H9 (cell line): ENCODE measurements at regions not wholly inside any gene's neighbourhood (a gene's known extent, or its start where the extent isn't known, plus 50 kb on each side); places are given as distances from the start of the nearest gene placed in this dataset.

Experiments
- DNase-seq: peaks from one replicate; pipeline ENCODE4 v3.0.0-alpha.2; 2017
- H2AFZ ChIP-seq: one replicate; pipeline ENCODE4 v1.6.1; 2013; ENCODE audit warnings: mild to moderate bottlenecking, low read length, control low read depth, moderate library complexity
- H2AK5ac ChIP-seq: 2 replicates; pipeline ENCODE4 v1.6.1; 2013; ENCODE audit warnings: low read length, control low read depth, mixed read lengths; ENCODE audit not compliant: insufficient read length
- H2BK120ac ChIP-seq: one replicate; pipeline ENCODE4 v1.6.1; 2013; ENCODE audit warnings: low read depth, mild to moderate bottlenecking, low read length, control low read depth, inconsistent platforms; ENCODE audit not compliant: poor library complexity, severe bottlenecking
- H2BK12ac ChIP-seq: 2 replicates; pipeline ENCODE4 v1.6.1; 2013; ENCODE audit warnings: low read length, control low read depth, mixed read lengths, low read depth; ENCODE audit not compliant: insufficient read length
- H2BK15ac ChIP-seq: 2 replicates; pipeline ENCODE4 v1.6.1; 2013; ENCODE audit warnings: low read depth, low read length, control low read depth
- H2BK20ac ChIP-seq: one replicate; pipeline ENCODE4 v1.6.1; 2013; ENCODE audit warnings: low read depth, mild to moderate bottlenecking, low read length, control low read depth, inconsistent platforms; ENCODE audit not compliant: poor library complexity, severe bottlenecking
- H2BK5ac ChIP-seq: 2 replicates; pipeline ENCODE4 v1.6.1; 2013; ENCODE audit warnings: low read length, control low read depth, mixed read lengths; ENCODE audit not compliant: insufficient read length
- H3K14ac ChIP-seq: 2 replicates; pipeline ENCODE4 v1.6.1; 2013; ENCODE audit warnings: low read length, control low read depth; ENCODE audit not compliant: insufficient read depth
- H3K18ac ChIP-seq: 2 replicates; pipeline ENCODE4 v1.6.1; 2013; ENCODE audit warnings: low read depth, mild to moderate bottlenecking, mixed read lengths, low read length, control low read depth; ENCODE audit not compliant: insufficient read length
- H3K23ac ChIP-seq: 2 replicates; pipeline ENCODE4 v1.6.1; 2013; ENCODE audit warnings: low read length, control low read depth, mixed read lengths, low read depth; ENCODE audit not compliant: insufficient read length
- H3K23me2 ChIP-seq: 2 replicates; pipeline ENCODE4 v1.6.1; 2013; ENCODE audit warnings: low read depth, mild to moderate bottlenecking, mixed read lengths, low read length, control low read depth; ENCODE audit not compliant: insufficient read length, poor library complexity, severe bottlenecking
- H3K27ac ChIP-seq: 2 replicates; pipeline ENCODE4 v1.5.1; 2013; ENCODE audit warnings: low read length, control low read depth, mixed read lengths, low read depth; ENCODE audit not compliant: insufficient read length
- H3K27me3 ChIP-seq: 2 replicates; pipeline ENCODE4 v1.6.1; 2013; ENCODE audit warnings: low read length, control low read depth, inconsistent platforms; ENCODE audit not compliant: insufficient read depth
- H3K4ac ChIP-seq: 2 replicates; pipeline ENCODE4 v1.6.1; 2013; ENCODE audit warnings: low read depth, mild to moderate bottlenecking, control low read depth, inconsistent platforms, low read length, moderate library complexity
- H3K4me1 ChIP-seq: 2 replicates; pipeline ENCODE4 v1.6.1; 2013; ENCODE audit warnings: low read length, control low read depth, inconsistent platforms; ENCODE audit not compliant: insufficient read depth
- H3K4me2 ChIP-seq: 2 replicates; pipeline ENCODE4 v1.6.1; 2013; ENCODE audit warnings: low read length, control low read depth, mixed read lengths; ENCODE audit not compliant: insufficient read length, insufficient read depth
- H3K56ac ChIP-seq: 2 replicates; pipeline ENCODE4 v1.6.1; 2013; ENCODE audit warnings: low read depth, mild to moderate bottlenecking, mixed read lengths, low read length, control low read depth; ENCODE audit not compliant: insufficient read length
- H3K79me1 ChIP-seq: 2 replicates; pipeline ENCODE4 v1.6.1; 2013; ENCODE audit warnings: low read depth, mild to moderate bottlenecking, moderate library complexity, low read length, control low read depth, inconsistent platforms; ENCODE audit not compliant: insufficient read depth, poor library complexity, severe bottlenecking
- H3K79me2 ChIP-seq: 2 replicates; pipeline ENCODE4 v1.6.1; 2013; ENCODE audit warnings: low read length, control low read depth, inconsistent platforms; ENCODE audit not compliant: insufficient read depth
- H3K9ac ChIP-seq: 2 replicates; pipeline ENCODE4 v1.6.1; 2013; ENCODE audit warnings: low read length, control low read depth, mixed read lengths; ENCODE audit not compliant: insufficient read length; ENCODE audit errors: extremely low read depth
- H3K9me3 ChIP-seq: one replicate; pipeline ENCODE4 v1.6.1; 2013; ENCODE audit warnings: low read depth, low read length, inconsistent platforms; ENCODE audit not compliant: control insufficient read depth
- H3T11ph ChIP-seq: one replicate; pipeline ENCODE4 v1.6.1; 2013; ENCODE audit warnings: mild to moderate bottlenecking, low read length, control low read depth, inconsistent platforms
- H4K20me1 ChIP-seq: one replicate; pipeline ENCODE4 v1.6.1; 2013; ENCODE audit not compliant: control insufficient read depth, insufficient read length, insufficient read depth
- H4K5ac ChIP-seq: 2 replicates; pipeline ENCODE4 v1.6.1; 2013; ENCODE audit warnings: low read depth, mild to moderate bottlenecking, mixed read lengths, low read length, control low read depth; ENCODE audit not compliant: insufficient read length
- H4K8ac ChIP-seq: replicated peaks from 2 replicates; pipeline ENCODE4 v1.6.1; 2013; ENCODE audit warnings: low read length, control low read depth, mixed read lengths, low read depth; ENCODE audit not compliant: insufficient read length
- H4K91ac ChIP-seq: 2 replicates; pipeline ENCODE4 v1.6.1; 2013; ENCODE audit warnings: low read depth, mild to moderate bottlenecking, moderate library complexity, mixed read lengths, low read length, control low read depth; ENCODE audit not compliant: insufficient read length
- H3K27ac Mint-ChIP-seq, 3 experiments: 2 replicates in 2 of 3; 3 replicates in 1 of 3; pipeline ENCODE4 v1.8.0; 2020 to 2021; ENCODE audit warnings: mixed read lengths in 3 of 3, mild to moderate bottlenecking in 1 of 3, moderate library complexity in 1 of 3
- H3K27me3 Mint-ChIP-seq: 2 replicates; pipeline ENCODE4 v1.8.0; 2021; ENCODE audit warnings: low read depth, mild to moderate bottlenecking, moderate library complexity, mixed read lengths
- H3K36me3 Mint-ChIP-seq, 3 experiments: 2 replicates in 2 of 3; 3 replicates in 1 of 3; pipeline ENCODE4 v1.8.0; 2020 to 2021; ENCODE audit warnings: low read depth in 3 of 3, mixed read lengths in 3 of 3; ENCODE audit not compliant: insufficient read depth in 1 of 3
- H3K4me1 Mint-ChIP-seq, 2 experiments: 2 replicates each; pipeline ENCODE4 v1.8.0; 2020; ENCODE audit warnings: mixed read lengths in 2 of 2
- H3K4me3 Mint-ChIP-seq, 2 experiments: 2 replicates in 1 of 2; 3 replicates in 1 of 2; pipeline ENCODE4 v1.8.0; 2020 to 2021; ENCODE audit warnings: mild to moderate bottlenecking in 2 of 2, mixed read lengths in 2 of 2, moderate library complexity in 1 of 2
- H3K9me3 Mint-ChIP-seq, 2 experiments: 2 replicates in 1 of 2; 3 replicates in 1 of 2; pipeline ENCODE4 v1.8.0; 2020; ENCODE audit warnings: mild to moderate bottlenecking in 2 of 2, mixed read lengths in 2 of 2, moderate library complexity in 1 of 2
- CTCF ChIP-seq: fragments of 200-600 bp; sonication (generic); conservative IDR thresholded peaks from 3 replicates; pipeline ENCODE4 v1.8.0; 2021; ENCODE audit warnings: antibody characterized with exemption, mild to moderate bottlenecking
- WGBS: extraction: QIAGEN DNeasy Blood & Tissue Kit; methylation state at CpG from one replicate; pipeline ENCODE4 v1.1.7; 2013; ENCODE audit warnings: missing lambda C conversion rate, low lambda C conversion rate, mixed read lengths; ENCODE audit not compliant: insufficient read length; ENCODE audit errors: extremely low coverage; 5-methylcytosine and 5-hydroxymethylcytosine counted together

GRCh38 chr2:90209009-90209408 lies 1517.5 kb downstream of the RPIA start:
- Mint-ChIP-seq H3K9me3 (peaks cover 45 to 68% of the 10 kb centered on the region in 2 experiments), H3K36me3 (peaks cover 0 to 6% (median 0%) of the 10 kb centered on the region in 3 experiments; a peak in 1 of 7 replicates), H3K27me3 (peaks cover 3% of the 10 kb centered on the region), H3K27ac (no peak overlapping the region), H3K4me1 (peaks cover 0 to 9% of the 10 kb centered on the region in 2 experiments; a peak in 1 of 4 replicates), H3K4me3 (no peak overlapping the region)
- H2BK12ac ChIP-seq = no peak overlapping the region
- H3K9ac ChIP-seq = no peak overlapping the region
- no peak overlapping the region for H3T11ph ChIP-seq
- no peaks in the 10 kb centered on the region for H3K23me2 ChIP-seq
- no peaks in the 10 kb centered on the region for H4K20me1 ChIP-seq
- no peaks in the 10 kb centered on the region for H3K79me2 ChIP-seq
- no peaks in the 10 kb centered on the region for H3K79me1 ChIP-seq
- H2AFZ ChIP-seq = no peak overlapping the region
- no peaks in the 10 kb centered on the region for H3K27me3 ChIP-seq
- no peak overlapping the region for H2BK15ac ChIP-seq
- no peak overlapping the region for H2BK5ac ChIP-seq
- DNase-seq = no peak
- no peak overlapping the region for H2BK120ac ChIP-seq
- no peak overlapping the region for H3K56ac ChIP-seq
- no peak overlapping the region for H4K91ac ChIP-seq
- WGBS = no CpG with 5 or more reads among the region's 5 CpGs
- H3K4me2 ChIP-seq = no peak overlapping the region
- no peak overlapping the region for H4K5ac ChIP-seq
- H3K9me3 ChIP-seq = peaks cover 7% of the 10 kb centered on the region
- TF ChIP-seq CTCF = no peak
- no peak overlapping the region for H3K23ac ChIP-seq
- H2BK20ac ChIP-seq = no peak overlapping the region
- no peak overlapping the region for H3K18ac ChIP-seq
- 0 out of 2 replicates have a peak, but pooled peaks cover 5% of the 10 kb centered on the region for H3K4me1 ChIP-seq
- no peak overlapping the region for H2AK5ac ChIP-seq
- H4K8ac ChIP-seq = no peak overlapping the region
- no peak overlapping the region for H3K4ac ChIP-seq
- no peak overlapping the region for H3K14ac ChIP-seq
- H3K27ac ChIP-seq = no peak overlapping the region
